HepG2 (cell line): ENCODE measurements at regions not wholly inside any gene's neighbourhood (a gene's known extent, or its start where the extent isn't known, plus 50 kb on each side); places are given as distances from the start of the nearest gene placed in this dataset.
"Not testable (repeated sequence)": the region's sequence is repeated elsewhere in the genome, so short reads cannot be mapped to it uniquely, and the experiment has no call there.

Experiments used
- ATAC-seq: fragments of 200-7000 bp; cut with Tn5 transposase; 3 replicates; pipeline ENCODE4 v1.9.1; 2020; ENCODE audit warnings: mild to moderate bottlenecking, moderate library complexity
- BruUV-seq: library from RNA; stranded (reverse); fragments of 400-500 nt; replicated peaks from 2 replicates; lab custom pipeline; 2021; lab: Mats Ljungman, UMichigan
- CTCF ChIA-PET: fragments of 300-600 bp; formaldehyde crosslinking; extraction: SDS; loops from one replicate; lab custom pipeline; 2021; ENCODE audit warnings: low total read pairs, inconsistent platforms, low intra/inter-chr PET ratio; lab: Yijun Ruan, JAX
- POLR2A ChIA-PET: fragments of 350-600 bp; sonication (Branson Sonifier 250); formaldehyde crosslinking; loops from one replicate; lab custom pipeline; 2020; ENCODE audit warnings: antibody characterized with exemption, inconsistent platforms; lab: Yijun Ruan, JAX
- DNase-seq: peaks from one replicate; pipeline ENCODE4 v3.0.0-alpha.2; 2015; ENCODE audit warnings: low spot score
- FAIRE-seq: peaks from 3 replicates; lab custom pipeline; 2011; peaks lifted over from hg19 to GRCh38; lab: Jason Lieb, UNC
- H2AFZ ChIP-seq: one replicate; pipeline ENCODE4 v1.6.1; 2011; ENCODE audit warnings: low read length, inconsistent platforms
- H3K27ac ChIP-seq: fragments of 300-600 bp; 3 replicates; pipeline ENCODE4 v1.8.0; 2011; ENCODE audit warnings: mixed run types, mild to moderate bottlenecking, mixed read lengths, low read length, inconsistent platforms; ENCODE audit not compliant: insufficient read depth; ENCODE audit errors: extremely low read length
- H3K27me3 ChIP-seq, 2 experiments: fragments of 200-600 bp in 1 of 2; 2 replicates in 1 of 2; 3 replicates in 1 of 2; pipeline versions ENCODE4 v1.6.0 to v1.8.0; 2011; ENCODE audit warnings: low read length in 2 of 2, mild to moderate bottlenecking in 2 of 2, moderate library complexity in 2 of 2, inconsistent platforms in 1 of 2; ENCODE audit not compliant: insufficient read depth in 2 of 2, control insufficient read depth in 1 of 2
- H3K36me3 ChIP-seq, 2 experiments: fragments of 200-600 bp in 1 of 2; replicated peaks in 1 of 2; 2 replicates in 1 of 2; 3 replicates in 1 of 2; pipeline versions ENCODE4 v1.5.1 to v1.8.0; 2011; ENCODE audit warnings: low read length in 2 of 2, inconsistent platforms in 1 of 2; ENCODE audit not compliant: insufficient read depth in 2 of 2, control insufficient read depth in 1 of 2
- H3K4me1 ChIP-seq: 2 replicates; pipeline ENCODE4 v1.5.1; 2012; ENCODE audit warnings: low read length, inconsistent platforms; ENCODE audit not compliant: insufficient read depth
- H3K4me2 ChIP-seq: 2 replicates; pipeline ENCODE4 v1.6.0; 2011; ENCODE audit warnings: low read depth, low read length, inconsistent platforms
- H3K4me3 ChIP-seq, 3 experiments: fragments of 200-600 bp in 1 of 3; sonication (generic), shearing (Covaris generic) in 1 of 3; replicated peaks in 1 of 3; 2 replicates each; pipeline ENCODE4 v1.5.1; 2011 to 2016; ENCODE audit warnings: low read length in 3 of 3, inconsistent platforms in 2 of 3, low read depth in 2 of 3, mild to moderate bottlenecking in 2 of 3, control low read depth in 1 of 3, mixed read lengths in 1 of 3; ENCODE audit not compliant: insufficient read depth in 1 of 3
- H3K79me2 ChIP-seq: one replicate; pipeline ENCODE4 v1.6.1; 2011; ENCODE audit warnings: low read length, inconsistent platforms; ENCODE audit not compliant: insufficient read depth
- H3K9ac ChIP-seq: 2 replicates; pipeline ENCODE4 v1.6.0; 2011; ENCODE audit warnings: mild to moderate bottlenecking, low read depth, low read length, inconsistent platforms; ENCODE audit not compliant: insufficient read depth
- H3K9me3 ChIP-seq: 2 replicates; pipeline ENCODE4 v1.5.1; 2012; ENCODE audit warnings: mild to moderate bottlenecking, low read length
- H4K20me1 ChIP-seq: 2 replicates; pipeline ENCODE4 v1.6.0; 2011; ENCODE audit warnings: inconsistent platforms, mild to moderate bottlenecking, low read length, moderate library complexity; ENCODE audit not compliant: insufficient read depth
- CBFB ChIP-seq: sonication (generic); formaldehyde crosslinking; IDR thresholded peaks from 2 replicates; pipeline ENCODE4 v1.4.0; 2020; ENCODE audit warnings: missing genetic modification reagents
- EP300 ChIP-seq, 3 experiments: sonication (generic) in 1 of 3; formaldehyde crosslinking in 1 of 3; IDR thresholded peaks; 2 replicates each; pipeline versions ENCODE4 v1.5.1 to v1.6.1; 2011 to 2020; ENCODE audit warnings: low read depth in 2 of 3, low read length in 2 of 3, borderline replicate concordance in 1 of 3, improper control_type of control experiment in 1 of 3, mild to moderate bottlenecking in 1 of 3, missing genetic modification reagents in 1 of 3, moderate library complexity in 1 of 3
- PITX1 ChIP-seq: sonication (generic); formaldehyde crosslinking; IDR thresholded peaks from 2 replicates; pipeline ENCODE4 v1.5.1; 2020; ENCODE audit warnings: mild to moderate bottlenecking, missing genetic modification reagents
- RBFOX2 ChIP-seq: fragments of 200-400 bp; formaldehyde crosslinking; IDR thresholded peaks from 2 replicates; pipeline ENCODE4 v1.6.1; 2017; ENCODE audit warnings: low read depth, mild to moderate bottlenecking, low read length
- ZNF12 ChIP-seq: sonication (generic); formaldehyde crosslinking; IDR thresholded peaks from 2 replicates; pipeline ENCODE4 v1.5.0; 2020; ENCODE audit warnings: missing genetic modification reagents
- ZNF451 ChIP-seq: sonication (generic); formaldehyde crosslinking; IDR thresholded peaks from 2 replicates; pipeline ENCODE4 v1.5.0; 2020; ENCODE audit warnings: mild to moderate bottlenecking, missing genetic modification reagents
- ZNF496 ChIP-seq: sonication (generic); formaldehyde crosslinking; IDR thresholded peaks from 2 replicates; pipeline ENCODE4 v1.8.1; 2023; ENCODE audit warnings: mild to moderate bottlenecking, moderate library complexity, missing genetic modification reagents; ENCODE audit not compliant: insufficient replicate concordance
- ZNF558 ChIP-seq: sonication (generic); formaldehyde crosslinking; IDR thresholded peaks from 2 replicates; pipeline ENCODE4 v1.9.0; 2022; ENCODE audit warnings: mild to moderate bottlenecking, missing genetic modification reagents, borderline replicate concordance
- ZNF713 ChIP-seq: sonication (generic); formaldehyde crosslinking; IDR thresholded peaks from 2 replicates; pipeline ENCODE4 v1.4.0; 2020; ENCODE audit warnings: mild to moderate bottlenecking, missing genetic modification reagents
- ZNF761 ChIP-seq: sonication (generic); formaldehyde crosslinking; conservative IDR thresholded peaks from 2 replicates; pipeline ENCODE4 v1.4.0; 2020; ENCODE audit warnings: mild to moderate bottlenecking, missing genetic modification reagents
- ZSCAN22 ChIP-seq: sonication (generic); formaldehyde crosslinking; IDR thresholded peaks from 2 replicates; pipeline ENCODE4 v1.4.0; 2020; ENCODE audit warnings: mild to moderate bottlenecking, missing genetic modification reagents
- WGBS: methylation state at CpG from one replicate; pipeline ENCODE4 v1.1.6; 2017; ENCODE audit warnings: low lambda C conversion rate; 5-methylcytosine and 5-hydroxymethylcytosine counted together
- in situ Hi-C: cut with HindIII; loops from 2 replicates; pipeline ENCODE4 v1.10.0; 2017; ENCODE audit warnings: low pct_unique_long_range_greater_than_20kb; ENCODE audit not compliant: extremely low pct_ligation_motif_present
- intact Hi-C: fragments of 100-400 bp; cut with micrococcal nuclease; formaldehyde crosslinking; loops from one replicate; pipeline ENCODE4 v1.10.0; 2022; ENCODE audit not compliant: unreplicated experiment
- TF ChIP-seq, protein P1 (sequence below), 2 experiments: fragments of 450-650 bp in 1 of 2; sonication (generic) in 1 of 2; formaldehyde crosslinking; IDR thresholded peaks; 2 replicates each; pipeline versions ENCODE4 v1.5.0 to v1.8.0; 2020 to 2022; ENCODE audit warnings: mild to moderate bottlenecking in 1 of 2, missing genetic modification reagents in 1 of 2
- TF ChIP-seq, protein P2 (sequence below): sonication (generic); formaldehyde crosslinking; conservative IDR thresholded peaks from 2 replicates; pipeline ENCODE4 v1.8.0; 2022; ENCODE audit warnings: low read depth, missing genetic modification reagents

- H3K79me2 ChIP-seq; H3K27ac ChIP-seq; H2AFZ ChIP-seq; H3K9ac ChIP-seq; H3K4me2 ChIP-seq; intact Hi-C loops; POLR2A ChIA-PET; H3K36me3 ChIP-seq; H3K27me3 ChIP-seq; H4K20me1 ChIP-seq; H3K4me3 ChIP-seq; ATAC-seq; FAIRE-seq; BruUV-seq; in situ Hi-C loops; CTCF ChIA-PET; TF ChIP-seq EP300 (CRISPR knock-in tag; IDR thresholded peaks at IDR 0.05; ENCODE audit: borderline replicate concordance): not testable (repeated sequence)
- 94% methylated on average over 7 of the region's 7 CpGs for WGBS
- peaks cover 11% of the 10 kb centered on the region for H3K9me3 ChIP-seq
- peak; percentile 8 for DNase-seq
- TF ChIP-seq EP300 (IDR thresholded peaks at IDR 0.05; ENCODE audit: low read depth in 2 of 2, low read length in 2 of 2) = peak in 1 of 2 experiments; percentile 12; a peak in 1 of 4 replicates
- TF ChIP-seq, protein P1, sequence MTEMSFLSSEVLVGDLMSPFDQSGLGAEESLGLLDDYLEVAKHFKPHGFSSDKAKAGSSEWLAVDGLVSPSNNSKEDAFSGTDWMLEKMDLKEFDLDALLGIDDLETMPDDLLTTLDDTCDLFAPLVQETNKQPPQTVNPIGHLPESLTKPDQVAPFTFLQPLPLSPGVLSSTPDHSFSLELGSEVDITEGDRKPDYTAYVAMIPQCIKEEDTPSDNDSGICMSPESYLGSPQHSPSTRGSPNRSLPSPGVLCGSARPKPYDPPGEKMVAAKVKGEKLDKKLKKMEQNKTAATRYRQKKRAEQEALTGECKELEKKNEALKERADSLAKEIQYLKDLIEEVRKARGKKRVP (CRISPR knock-in tag; IDR thresholded peaks at IDR 0.05) = peak in 1 of 2 experiments; percentile 38; a peak in 1 of 4 replicates
- peaks cover 32% of the 10 kb centered on the region for H3K4me1 ChIP-seq
Observed at GRCh38 chr12:46561769-46562624, 189.4 kb upstream of the SLC38A2 start.

GRCh38 chr12:46560874-46561273 is 188.3 kb upstream of the SLC38A2 start:
- no peak overlapping the region for H3K9ac ChIP-seq
- ChIA-PET POLR2A (no interaction called here), CTCF (no interaction called here)
- ATAC-seq (no peak), DNase-seq (no peak), FAIRE-seq (no peak)
- H4K20me1 ChIP-seq = no peaks in the 10 kb centered on the region
- WGBS = 100% methylated on average over 1 of the region's 1 CpG
- no TSS peak for BruUV-seq
- intact Hi-C loops (no loop called here), in situ Hi-C loops (no loop called here)
- H3K9me3 ChIP-seq = peaks cover 6% of the 10 kb centered on the region; the same call in 1 of the 2 replicates
- H3K27me3 ChIP-seq = no peaks in the 10 kb centered on the region
- no peaks in the 10 kb centered on the region for H3K36me3 ChIP-seq
- no peaks in the 10 kb centered on the region for H3K79me2 ChIP-seq
- no peak overlapping the region for H3K27ac ChIP-seq
- no peak overlapping the region for H2AFZ ChIP-seq
- H3K4me2 ChIP-seq = no peak overlapping the region
- H3K4me3 ChIP-seq = no peak overlapping the region
- H3K4me1 ChIP-seq = peaks cover 38% of the 10 kb centered on the region
- TF ChIP-seq ZNF558 (CRISPR knock-in tag) (no peak), PITX1 (CRISPR knock-in tag) (no peak), ZNF496 (CRISPR knock-in tag) (no peak), ZSCAN22 (CRISPR knock-in tag) (no peak), CBFB (CRISPR knock-in tag) (no peak), ZNF761 (CRISPR knock-in tag) (no peak), ZNF12 (no peak), ZNF451 (CRISPR knock-in tag) (no peak), RBFOX2 (no peak), ZNF713 (no peak)
- TF ChIP-seq, protein P2, sequence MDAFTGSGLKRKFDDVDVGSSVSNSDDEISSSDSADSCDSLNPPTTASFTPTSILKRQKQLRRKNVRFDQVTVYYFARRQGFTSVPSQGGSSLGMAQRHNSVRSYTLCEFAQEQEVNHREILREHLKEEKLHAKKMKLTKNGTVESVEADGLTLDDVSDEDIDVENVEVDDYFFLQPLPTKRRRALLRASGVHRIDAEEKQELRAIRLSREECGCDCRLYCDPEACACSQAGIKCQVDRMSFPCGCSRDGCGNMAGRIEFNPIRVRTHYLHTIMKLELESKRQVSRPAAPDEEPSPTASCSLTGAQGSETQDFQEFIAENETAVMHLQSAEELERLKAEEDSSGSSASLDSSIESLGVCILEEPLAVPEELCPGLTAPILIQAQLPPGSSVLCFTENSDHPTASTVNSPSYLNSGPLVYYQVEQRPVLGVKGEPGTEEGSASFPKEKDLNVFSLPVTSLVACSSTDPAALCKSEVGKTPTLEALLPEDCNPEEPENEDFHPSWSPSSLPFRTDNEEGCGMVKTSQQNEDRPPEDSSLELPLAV (CRISPR knock-in tag) = no peak
